Osteoblast (primary cell): ENCODE measurements at regions not wholly inside any gene's neighbourhood (a gene's known extent, or its start where the extent isn't known, plus 50 kb on each side); places are given as distances from the start of the nearest gene placed in this dataset.

Experiments used
- DNase-seq: peaks from one replicate; pipeline ENCODE4 v3.0.0; 2011; ENCODE audit warnings: low spot score, mixed read lengths; ENCODE audit not compliant: insufficient read length; ENCODE audit errors: missing footprints
- H2AFZ ChIP-seq: 2 replicates; pipeline ENCODE4 v1.6.0; 2011; ENCODE audit warnings: mild to moderate bottlenecking, low read length
- H3K27ac ChIP-seq: 2 replicates; pipeline ENCODE4 v1.5.1; 2011; ENCODE audit warnings: mild to moderate bottlenecking, low read depth, low read length, moderate library complexity
- H3K27me3 ChIP-seq: 2 replicates; pipeline ENCODE4 v1.6.0; 2012; ENCODE audit warnings: mild to moderate bottlenecking, control low read depth, inconsistent platforms, low read length, moderate library complexity; ENCODE audit not compliant: insufficient read depth
- H3K36me3 ChIP-seq: 2 replicates; pipeline ENCODE4 v1.5.1; 2011; ENCODE audit warnings: mild to moderate bottlenecking, low read length, control low read depth, moderate library complexity; ENCODE audit not compliant: insufficient read depth
- H3K4me1 ChIP-seq: 2 replicates; pipeline ENCODE4 v1.5.1; 2011; ENCODE audit warnings: mild to moderate bottlenecking, low read length, control low read depth, moderate library complexity; ENCODE audit not compliant: insufficient read depth
- H3K4me2 ChIP-seq: 2 replicates; pipeline ENCODE4 v1.6.0; 2011; ENCODE audit warnings: mild to moderate bottlenecking, low read length; ENCODE audit not compliant: insufficient read depth
- H3K4me3 ChIP-seq: fragments of 200-600 bp; sonication (generic); 3 replicates; pipeline ENCODE4 v1.5.1; 2012; ENCODE audit warnings: mild to moderate bottlenecking, low read length, inconsistent platforms; ENCODE audit not compliant: insufficient read depth
- H3K79me2 ChIP-seq: 2 replicates; pipeline ENCODE4 v1.6.0; 2012; ENCODE audit warnings: mild to moderate bottlenecking, low read length, control low read depth, inconsistent platforms; ENCODE audit not compliant: insufficient read depth
- H3K9me3 ChIP-seq: 2 replicates; pipeline ENCODE4 v1.5.1; 2011; ENCODE audit warnings: low read depth, low read length, control low read depth
- H4K20me1 ChIP-seq: 2 replicates; pipeline ENCODE4 v1.6.0; 2012; ENCODE audit warnings: mild to moderate bottlenecking, low read length, control low read depth; ENCODE audit not compliant: insufficient read depth
- CTCF ChIP-seq: IDR thresholded peaks from 2 replicates; pipeline ENCODE4 v1.5.1; 2011; ENCODE audit warnings: mild to moderate bottlenecking, low read depth, low read length, moderate library complexity; ENCODE audit errors: extremely low read depth

DNA sequence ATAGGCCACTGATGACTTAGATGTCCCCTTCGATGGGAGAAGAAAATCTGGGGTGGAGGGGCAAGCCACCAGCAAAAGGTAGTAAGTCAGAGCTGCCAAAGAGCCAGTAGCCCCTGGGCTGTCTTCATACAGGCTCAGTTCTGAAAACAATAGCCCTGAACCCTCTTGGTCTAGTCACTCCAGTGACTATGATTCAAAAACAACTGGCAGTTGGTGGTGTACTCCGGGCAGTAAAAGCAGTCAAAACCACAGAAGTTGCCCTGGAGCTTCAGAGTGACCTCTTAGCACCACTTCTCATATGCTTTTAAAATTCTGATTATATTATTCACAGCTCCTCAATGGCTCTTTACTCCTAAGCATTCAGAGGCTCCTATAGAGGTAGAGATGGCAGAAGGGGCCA is 164.3 kb upstream of the MAMLD1 start:
- DNase-seq, result peak; percentile 89
- H3K4me3 ChIP-seq, result no peak overlapping the region
- H2AFZ ChIP-seq, result no peak overlapping the region
- H3K27me3 ChIP-seq, result no peaks in the 10 kb centered on the region
- H3K79me2 ChIP-seq, result no peaks in the 10 kb centered on the region
- H3K9me3 ChIP-seq, result no peaks in the 10 kb centered on the region
- H3K4me1 ChIP-seq, result peaks cover 25% of the 10 kb centered on the region
- H4K20me1 ChIP-seq, result no peaks in the 10 kb centered on the region
- H3K4me2 ChIP-seq, result no peak overlapping the region
- H3K36me3 ChIP-seq, result no peaks in the 10 kb centered on the region
- no peak overlapping the region for H3K27ac ChIP-seq
- no peak for TF ChIP-seq CTCF

GRCh38 chrX:150199181-150199580 is 163.9 kb upstream of the MAMLD1 start:
- no peaks in the 10 kb centered on the region for H3K27me3 ChIP-seq
- DNase-seq, result no peak
- no peaks in the 10 kb centered on the region for H3K79me2 ChIP-seq
- H2AFZ ChIP-seq, result no peak overlapping the region
- H3K4me1 ChIP-seq, result peaks cover 25% of the 10 kb centered on the region
- no peak overlapping the region for H3K4me2 ChIP-seq
- no peaks in the 10 kb centered on the region for H4K20me1 ChIP-seq
- H3K27ac ChIP-seq, result no peak overlapping the region
- no peak for TF ChIP-seq CTCF
- H3K36me3 ChIP-seq, result no peaks in the 10 kb centered on the region
- H3K9me3 ChIP-seq, result no peaks in the 10 kb centered on the region
- no peak overlapping the region for H3K4me3 ChIP-seq

GRCh38 chrX:150199803-150200202 is 163.3 kb upstream of the MAMLD1 start:
- H3K9me3 ChIP-seq, result no peaks in the 10 kb centered on the region
- H3K4me2 ChIP-seq, result no peak overlapping the region
- H2AFZ ChIP-seq, result no peak overlapping the region
- no peaks in the 10 kb centered on the region for H3K79me2 ChIP-seq
- H4K20me1 ChIP-seq, result no peaks in the 10 kb centered on the region
- no peaks in the 10 kb centered on the region for H3K36me3 ChIP-seq
- no peak for DNase-seq
- no peaks in the 10 kb centered on the region for H3K27me3 ChIP-seq
- no peak for TF ChIP-seq CTCF
- peaks cover 25% of the 10 kb centered on the region for H3K4me1 ChIP-seq
- no peak overlapping the region for H3K4me3 ChIP-seq
- H3K27ac ChIP-seq, result peak overlapping the region; percentile 40

DNA sequence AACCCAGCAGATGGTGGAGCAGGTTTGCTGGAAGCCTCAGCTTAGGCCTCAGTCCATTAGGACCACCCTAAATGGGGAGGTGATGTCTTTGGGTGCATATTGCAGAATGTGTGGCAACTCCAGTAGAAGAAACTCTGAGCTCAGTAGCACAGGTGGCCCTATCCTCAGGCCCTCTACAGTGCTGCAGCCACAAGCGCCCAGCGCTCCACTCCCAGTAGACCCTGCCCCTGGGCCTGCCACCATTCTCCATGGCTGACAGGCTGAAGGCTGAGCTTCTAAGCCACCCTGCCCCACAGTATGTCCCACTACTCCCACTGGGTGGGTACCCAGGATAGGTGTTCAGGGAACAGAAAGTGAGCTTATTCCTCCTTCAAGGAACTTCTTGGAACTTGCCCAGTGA is 162.8 kb upstream of the MAMLD1 start:
- Histone ChIP-seq H3K4me3 (no peak overlapping the region), H4K20me1 (no peaks in the 10 kb centered on the region), H3K4me2 (no peak overlapping the region), H3K9me3 (no peaks in the 10 kb centered on the region), H3K79me2 (no peaks in the 10 kb centered on the region), H3K27ac (peak overlapping the region; percentile 40), H3K27me3 (no peaks in the 10 kb centered on the region), H2AFZ (no peak overlapping the region), H3K4me1 (peaks cover 25% of the 10 kb centered on the region), H3K36me3 (no peaks in the 10 kb centered on the region)
- no peak for TF ChIP-seq CTCF
- DNase-seq, result no peak
